HepG2 (cell line): ENCODE measurements at regions not wholly inside any gene's neighbourhood (a gene's known extent, or its start where the extent isn't known, plus 50 kb on each side); places are given as distances from the start of the nearest gene placed in this dataset.

Experiments
- ATAC-seq: fragments of 200-7000 bp; cut with Tn5 transposase; 3 replicates; pipeline ENCODE4 v1.9.1; 2020; ENCODE audit warnings: mild to moderate bottlenecking, moderate library complexity
- BruUV-seq: library from RNA; stranded (reverse); fragments of 400-500 nt; replicated peaks from 2 replicates; lab custom pipeline; 2021; lab: Mats Ljungman, UMichigan
- CTCF ChIA-PET: fragments of 300-600 bp; formaldehyde crosslinking; extraction: SDS; loops from one replicate; lab custom pipeline; 2021; ENCODE audit warnings: low total read pairs, inconsistent platforms, low intra/inter-chr PET ratio; lab: Yijun Ruan, JAX
- POLR2A ChIA-PET: fragments of 350-600 bp; sonication (Branson Sonifier 250); formaldehyde crosslinking; loops from one replicate; lab custom pipeline; 2020; ENCODE audit warnings: antibody characterized with exemption, inconsistent platforms; lab: Yijun Ruan, JAX
- DNase-seq: peaks from one replicate; pipeline ENCODE4 v3.0.0-alpha.2; 2015; ENCODE audit warnings: low spot score
- FAIRE-seq: peaks from 3 replicates; lab custom pipeline; 2011; peaks lifted over from hg19 to GRCh38; lab: Jason Lieb, UNC
- H2AFZ ChIP-seq: one replicate; pipeline ENCODE4 v1.6.1; 2011; ENCODE audit warnings: low read length, inconsistent platforms
- H3K27ac ChIP-seq: fragments of 300-600 bp; 3 replicates; pipeline ENCODE4 v1.8.0; 2011; ENCODE audit warnings: mixed run types, mild to moderate bottlenecking, mixed read lengths, low read length, inconsistent platforms; ENCODE audit not compliant: insufficient read depth; ENCODE audit errors: extremely low read length
- H3K27me3 ChIP-seq, 2 experiments: fragments of 200-600 bp in 1 of 2; 2 replicates in 1 of 2; 3 replicates in 1 of 2; pipeline versions ENCODE4 v1.6.0 to v1.8.0; 2011; ENCODE audit warnings: low read length in 2 of 2, mild to moderate bottlenecking in 2 of 2, moderate library complexity in 2 of 2, inconsistent platforms in 1 of 2; ENCODE audit not compliant: insufficient read depth in 2 of 2, control insufficient read depth in 1 of 2
- H3K36me3 ChIP-seq, 2 experiments: fragments of 200-600 bp in 1 of 2; replicated peaks in 1 of 2; 2 replicates in 1 of 2; 3 replicates in 1 of 2; pipeline versions ENCODE4 v1.5.1 to v1.8.0; 2011; ENCODE audit warnings: low read length in 2 of 2, inconsistent platforms in 1 of 2; ENCODE audit not compliant: insufficient read depth in 2 of 2, control insufficient read depth in 1 of 2
- H3K4me1 ChIP-seq: 2 replicates; pipeline ENCODE4 v1.5.1; 2012; ENCODE audit warnings: low read length, inconsistent platforms; ENCODE audit not compliant: insufficient read depth
- H3K4me2 ChIP-seq: 2 replicates; pipeline ENCODE4 v1.6.0; 2011; ENCODE audit warnings: low read depth, low read length, inconsistent platforms
- H3K4me3 ChIP-seq, 3 experiments: fragments of 200-600 bp in 1 of 3; sonication (generic), shearing (Covaris generic) in 1 of 3; replicated peaks in 1 of 3; 2 replicates each; pipeline ENCODE4 v1.5.1; 2011 to 2016; ENCODE audit warnings: low read length in 3 of 3, inconsistent platforms in 2 of 3, low read depth in 2 of 3, mild to moderate bottlenecking in 2 of 3, control low read depth in 1 of 3, mixed read lengths in 1 of 3; ENCODE audit not compliant: insufficient read depth in 1 of 3
- H3K79me2 ChIP-seq: one replicate; pipeline ENCODE4 v1.6.1; 2011; ENCODE audit warnings: low read length, inconsistent platforms; ENCODE audit not compliant: insufficient read depth
- H3K9ac ChIP-seq: 2 replicates; pipeline ENCODE4 v1.6.0; 2011; ENCODE audit warnings: mild to moderate bottlenecking, low read depth, low read length, inconsistent platforms; ENCODE audit not compliant: insufficient read depth
- H3K9me3 ChIP-seq: 2 replicates; pipeline ENCODE4 v1.5.1; 2012; ENCODE audit warnings: mild to moderate bottlenecking, low read length
- H4K20me1 ChIP-seq: 2 replicates; pipeline ENCODE4 v1.6.0; 2011; ENCODE audit warnings: inconsistent platforms, mild to moderate bottlenecking, low read length, moderate library complexity; ENCODE audit not compliant: insufficient read depth
- CBX5 ChIP-seq: sonication (generic); formaldehyde crosslinking; IDR thresholded peaks from 2 replicates; pipeline ENCODE4 v1.4.0; 2020; ENCODE audit warnings: missing genetic modification reagents, borderline replicate concordance
- CREM ChIP-seq, 2 experiments: sonication (generic) in 1 of 2; formaldehyde crosslinking in 1 of 2; IDR thresholded peaks; 2 replicates each; pipeline versions ENCODE4 v1.4.0 to v1.6.1; 2016 to 2020; ENCODE audit warnings: antibody characterized with exemption in 1 of 2, mild to moderate bottlenecking in 1 of 2, missing genetic modification reagents in 1 of 2
- HMGA1 ChIP-seq: sonication (generic); formaldehyde crosslinking; conservative IDR thresholded peaks from 2 replicates; pipeline ENCODE4 v1.4.0; 2020; ENCODE audit warnings: missing genetic modification reagents
- MED13 ChIP-seq: sonication (generic); formaldehyde crosslinking; IDR thresholded peaks from 2 replicates; pipeline ENCODE4 v1.5.0; 2020; ENCODE audit warnings: missing genetic modification reagents
- RXRB ChIP-seq: IDR thresholded peaks from 2 replicates; pipeline ENCODE4 v1.6.1; 2016; ENCODE audit warnings: borderline replicate concordance, missing genetic modification reagents, missing compliant biosample characterization
- STAG1 ChIP-seq: sonication (generic); formaldehyde crosslinking; IDR thresholded peaks from 2 replicates; pipeline ENCODE4 v1.4.0; 2020; ENCODE audit warnings: missing genetic modification reagents
- ZNF256 ChIP-seq: sonication (generic); formaldehyde crosslinking; conservative IDR thresholded peaks from 2 replicates; pipeline ENCODE4 v1.4.0; 2020; ENCODE audit warnings: missing genetic modification reagents
- WGBS: methylation state at CpG from one replicate; pipeline ENCODE4 v1.1.6; 2017; ENCODE audit warnings: low lambda C conversion rate; 5-methylcytosine and 5-hydroxymethylcytosine counted together
- in situ Hi-C: cut with HindIII; loops from 2 replicates; pipeline ENCODE4 v1.10.0; 2017; ENCODE audit warnings: low pct_unique_long_range_greater_than_20kb; ENCODE audit not compliant: extremely low pct_ligation_motif_present
- intact Hi-C: fragments of 100-400 bp; cut with micrococcal nuclease; formaldehyde crosslinking; loops from one replicate; pipeline ENCODE4 v1.10.0; 2022; ENCODE audit not compliant: unreplicated experiment
- TF ChIP-seq, protein P1 (sequence below): sonication (generic); formaldehyde crosslinking; IDR thresholded peaks from 2 replicates; pipeline ENCODE4 v1.5.0; 2020; ENCODE audit warnings: missing genetic modification reagents
- TF ChIP-seq, protein P2 (sequence below): sonication (generic); formaldehyde crosslinking; IDR thresholded peaks from 2 replicates; pipeline ENCODE4 v1.4.0; 2020; ENCODE audit warnings: missing genetic modification reagents
- TF ChIP-seq, protein P3 (sequence below): sonication (generic); formaldehyde crosslinking; IDR thresholded peaks from 2 replicates; pipeline ENCODE4 v1.4.0; 2020; ENCODE audit warnings: mild to moderate bottlenecking, missing genetic modification reagents

DNA sequence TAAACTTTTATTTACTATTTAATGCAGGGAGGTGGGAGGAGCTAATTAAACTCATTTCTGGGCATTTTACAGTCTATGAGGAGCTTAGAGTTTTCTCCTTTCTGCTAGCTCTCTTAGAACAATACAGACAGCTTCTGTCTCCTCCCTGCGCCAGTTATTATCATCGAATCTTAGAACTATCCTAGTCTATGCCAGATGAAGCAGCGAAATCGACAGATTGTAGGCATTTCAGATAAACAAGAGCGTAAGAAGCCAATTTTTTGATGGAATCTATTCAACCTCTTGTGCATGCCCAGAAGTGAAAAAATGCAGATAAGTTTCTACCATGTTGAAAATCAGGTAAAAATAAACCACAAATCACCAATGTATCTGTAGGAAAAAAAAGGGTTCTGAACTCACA lies 297.1 kb downstream of the KLF12 start:
- ChIA-PET CTCF (no interaction called here), POLR2A (no interaction called here)
- Histone ChIP-seq H3K27ac (no peak overlapping the region), H3K4me2 (no peak overlapping the region), H3K9me3 (no peaks in the 10 kb centered on the region), H3K36me3 (no peaks in the 10 kb centered on the region), H3K9ac (no peak overlapping the region), H3K27me3 (no peaks in the 10 kb centered on the region), H3K79me2 (no peaks in the 10 kb centered on the region), H3K4me3 (no peak overlapping the region), H4K20me1 (no peaks in the 10 kb centered on the region), H2AFZ (no peak overlapping the region), H3K4me1 (no peaks in the 10 kb centered on the region)
- BruUV-seq, result no TSS peak
- 51% methylated on average over 5 of the region's 5 CpGs for WGBS
- DNase-seq (no peak), FAIRE-seq (no peak), ATAC-seq (no peak)
- TF ChIP-seq RXRB (no peak), HMGA1 (no peak), CBX5 (CRISPR knock-in tag) (no peak), ZNF256 (no peak)
- TF ChIP-seq, protein P1, sequence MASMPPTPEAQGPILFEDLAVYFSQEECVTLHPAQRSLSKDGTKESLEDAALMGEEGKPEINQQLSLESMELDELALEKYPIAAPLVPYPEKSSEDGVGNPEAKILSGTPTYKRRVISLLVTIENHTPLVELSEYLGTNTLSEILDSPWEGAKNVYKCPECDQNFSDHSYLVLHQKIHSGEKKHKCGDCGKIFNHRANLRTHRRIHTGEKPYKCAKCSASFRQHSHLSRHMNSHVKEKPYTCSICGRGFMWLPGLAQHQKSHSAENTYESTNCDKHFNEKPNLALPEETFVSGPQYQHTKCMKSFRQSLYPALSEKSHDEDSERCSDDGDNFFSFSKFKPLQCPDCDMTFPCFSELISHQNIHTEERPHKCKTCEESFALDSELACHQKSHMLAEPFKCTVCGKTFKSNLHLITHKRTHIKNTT, result no peak
- in situ Hi-C loops (loop anchor here (10.0 to 25.0 kb wide), 2 partner anchors 448 to 1375 kb away; no protein-coding TSS in a partner anchor), intact Hi-C loops (loop anchor here (5.0 to 10.0 kb wide), 3 partner anchors 188 to 1420 kb away; partner anchors contain the start of gene KLF12)

DNA sequence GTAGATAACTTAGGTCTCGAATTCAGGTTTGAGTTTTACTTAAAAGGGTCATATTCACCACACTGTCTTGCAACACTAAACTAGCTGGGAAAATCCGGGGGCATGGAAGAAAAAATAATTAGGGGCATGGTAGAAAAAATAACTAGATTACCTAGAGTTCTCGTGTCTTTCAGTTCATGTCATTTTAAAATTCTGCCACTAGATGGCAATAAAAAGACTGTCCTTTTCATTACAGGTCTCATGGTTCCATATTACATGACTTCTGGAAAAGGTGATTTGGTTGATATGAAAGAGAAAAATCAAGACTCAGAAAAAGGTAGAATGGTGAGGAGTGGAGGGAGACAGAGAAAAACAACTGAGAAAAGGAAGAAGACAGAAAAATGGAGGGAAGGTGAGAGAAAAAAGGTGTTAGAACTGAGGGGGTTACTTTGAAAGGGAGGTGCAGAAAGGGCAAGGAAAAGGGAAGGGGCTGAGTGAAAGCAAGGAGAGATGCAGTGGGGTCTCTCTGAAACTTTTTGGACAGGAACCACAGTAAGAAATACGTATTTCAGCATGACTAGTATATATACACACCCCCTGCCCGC lies 299.0 kb downstream of the KLF12 start:
- intact Hi-C loops, result loop anchor here (1.0 to 10.0 kb wide), 6 partner anchors 190 to 1422 kb away; partner anchors contain the start of gene KLF12
- POLR2A ChIA-PET, result no interaction called here
- H4K20me1 ChIP-seq, result no peaks in the 10 kb centered on the region
- no peaks in the 10 kb centered on the region for H3K79me2 ChIP-seq
- H3K9ac ChIP-seq, result no peak overlapping the region
- ATAC-seq (peak; percentile 69), DNase-seq (peak; percentile 39), FAIRE-seq (no peak)
- no peaks in the 10 kb centered on the region for H3K36me3 ChIP-seq
- no peak overlapping the region for H2AFZ ChIP-seq
- no peak overlapping the region for H3K27ac ChIP-seq
- CTCF ChIA-PET, result interaction anchor here (0.7 to 2.1 kb wide), 4 partner anchors 451 to 1397 kb away, joined by 3 to 10 read pairs (median 5); no protein-coding TSS in a partner anchor
- no TSS peak for BruUV-seq
- no peaks in the 10 kb centered on the region for H3K9me3 ChIP-seq
- 24% methylated on average over 5 of the region's 5 CpGs for WGBS
- H3K4me2 ChIP-seq, result no peak overlapping the region
- in situ Hi-C loops, result loop anchor here (10.0 to 25.0 kb wide), 2 partner anchors 450 to 1377 kb away; no protein-coding TSS in a partner anchor
- no peaks in the 10 kb centered on the region for H3K4me1 ChIP-seq
- H3K27me3 ChIP-seq, result no peaks in the 10 kb centered on the region
- H3K4me3 ChIP-seq, result no peak overlapping the region
- TF ChIP-seq MED13 (CRISPR knock-in tag), result no peak
- TF ChIP-seq STAG1 (CRISPR knock-in tag), result peak; percentile 76
- TF ChIP-seq CREM (IDR thresholded peaks at IDR 0.05), result no peak
- TF ChIP-seq CREM (CRISPR knock-in tag; IDR thresholded peaks at IDR 0.05), result no peak
- TF ChIP-seq, protein P2, sequence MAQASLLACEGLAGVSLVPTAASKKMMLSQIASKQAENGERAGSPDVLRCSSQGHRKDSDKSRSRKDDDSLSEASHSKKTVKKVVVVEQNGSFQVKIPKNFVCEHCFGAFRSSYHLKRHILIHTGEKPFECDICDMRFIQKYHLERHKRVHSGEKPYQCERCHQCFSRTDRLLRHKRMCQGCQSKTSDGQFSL (CRISPR knock-in tag), result no peak
- TF ChIP-seq, protein P3, sequence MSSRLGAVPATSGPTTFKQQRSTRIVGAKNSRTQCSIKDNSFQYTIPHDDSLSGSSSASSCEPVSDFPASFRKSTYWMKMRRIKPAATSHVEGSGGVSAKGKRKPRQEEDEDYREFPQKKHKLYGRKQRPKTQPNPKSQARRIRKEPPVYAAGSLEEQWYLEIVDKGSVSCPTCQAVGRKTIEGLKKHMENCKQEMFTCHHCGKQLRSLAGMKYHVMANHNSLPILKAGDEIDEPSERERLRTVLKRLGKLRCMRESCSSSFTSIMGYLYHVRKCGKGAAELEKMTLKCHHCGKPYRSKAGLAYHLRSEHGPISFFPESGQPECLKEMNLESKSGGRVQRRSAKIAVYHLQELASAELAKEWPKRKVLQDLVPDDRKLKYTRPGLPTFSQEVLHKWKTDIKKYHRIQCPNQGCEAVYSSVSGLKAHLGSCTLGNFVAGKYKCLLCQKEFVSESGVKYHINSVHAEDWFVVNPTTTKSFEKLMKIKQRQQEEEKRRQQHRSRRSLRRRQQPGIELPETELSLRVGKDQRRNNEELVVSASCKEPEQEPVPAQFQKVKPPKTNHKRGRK (CRISPR knock-in tag), result no peak
